Endodermal cell (in vitro differentiated cells): ENCODE measurements at regions not wholly inside any gene's neighbourhood (a gene's known extent, or its start where the extent isn't known, plus 50 kb on each side); places are given as distances from the start of the nearest gene placed in this dataset.
"Not testable (repeated sequence)": the region's sequence is repeated elsewhere in the genome, so short reads cannot be mapped to it uniquely, and the experiment has no call there.

Source experiments
- DNase-seq: peaks from one replicate; pipeline ENCODE4 v3.0.0-alpha.2; 2017
- H3K27ac ChIP-seq: 2 replicates; pipeline ENCODE4 v1.5.1; 2013; ENCODE audit warnings: mild to moderate bottlenecking, low read depth, low read length, moderate library complexity
- H3K27me3 ChIP-seq: 2 replicates; pipeline ENCODE4 v1.6.1; 2013; ENCODE audit warnings: mild to moderate bottlenecking, low read length, moderate library complexity; ENCODE audit not compliant: insufficient read depth, control insufficient read depth, poor library complexity, severe bottlenecking
- H3K36me3 ChIP-seq: 2 replicates; pipeline ENCODE4 v1.7.0; 2013; ENCODE audit warnings: mild to moderate bottlenecking, low read length, moderate library complexity; ENCODE audit not compliant: control insufficient read depth, insufficient read depth
- H3K4me1 ChIP-seq: one replicate; pipeline ENCODE4 v1.7.0; 2013; ENCODE audit warnings: low read length; ENCODE audit not compliant: control insufficient read depth, insufficient read depth
- H3K4me3 ChIP-seq: 2 replicates; pipeline ENCODE4 v1.5.1; 2013; ENCODE audit warnings: mild to moderate bottlenecking, low read length, moderate library complexity
- H3K9ac ChIP-seq: 2 replicates; pipeline ENCODE4 v1.6.1; 2013; ENCODE audit warnings: mild to moderate bottlenecking, low read length, moderate library complexity; ENCODE audit not compliant: poor library complexity, severe bottlenecking; ENCODE audit errors: extremely low read depth
- H3K9me3 ChIP-seq: 2 replicates; pipeline ENCODE4 v1.6.1; 2013; ENCODE audit warnings: mild to moderate bottlenecking, low read length, moderate library complexity; ENCODE audit not compliant: control insufficient read depth
- H3K27ac Mint-ChIP-seq: 2 replicates; pipeline ENCODE4 v1.8.0; 2020; ENCODE audit warnings: mixed read lengths
- H3K27me3 Mint-ChIP-seq: 2 replicates; pipeline ENCODE4 v1.8.0; 2021; ENCODE audit warnings: mild to moderate bottlenecking, mixed read lengths; ENCODE audit not compliant: insufficient read depth
- H3K36me3 Mint-ChIP-seq: 2 replicates; pipeline ENCODE4 v1.8.0; 2020; ENCODE audit warnings: low read depth, mixed read lengths
- H3K4me1 Mint-ChIP-seq: 2 replicates; pipeline ENCODE4 v1.8.0; 2020; ENCODE audit warnings: mixed read lengths
- H3K4me3 Mint-ChIP-seq: 2 replicates; pipeline ENCODE4 v1.8.0; 2020; ENCODE audit warnings: mild to moderate bottlenecking, moderate library complexity, mixed read lengths
- H3K9me3 Mint-ChIP-seq: 2 replicates; pipeline ENCODE4 v1.8.0; 2020; ENCODE audit warnings: mild to moderate bottlenecking, mixed read lengths
- WGBS, 2 experiments: methylation state at CpG; one replicate each; pipeline versions ENCODE4 v1.1.5 to v1.1.7; 2013; ENCODE audit warnings: missing lambda C conversion rate in 2 of 2, mixed read lengths in 1 of 2; ENCODE audit not compliant: insufficient coverage in 1 of 2, insufficient read length in 1 of 2; 5-methylcytosine and 5-hydroxymethylcytosine counted together
- TF ChIP-seq, protein P1 (sequence below): fragments of 200-600 bp; sonication (generic); conservative IDR thresholded peaks from 2 replicates; pipeline ENCODE4 v1.5.0; 2021; ENCODE audit warnings: antibody characterized with exemption, mild to moderate bottlenecking

DNA sequence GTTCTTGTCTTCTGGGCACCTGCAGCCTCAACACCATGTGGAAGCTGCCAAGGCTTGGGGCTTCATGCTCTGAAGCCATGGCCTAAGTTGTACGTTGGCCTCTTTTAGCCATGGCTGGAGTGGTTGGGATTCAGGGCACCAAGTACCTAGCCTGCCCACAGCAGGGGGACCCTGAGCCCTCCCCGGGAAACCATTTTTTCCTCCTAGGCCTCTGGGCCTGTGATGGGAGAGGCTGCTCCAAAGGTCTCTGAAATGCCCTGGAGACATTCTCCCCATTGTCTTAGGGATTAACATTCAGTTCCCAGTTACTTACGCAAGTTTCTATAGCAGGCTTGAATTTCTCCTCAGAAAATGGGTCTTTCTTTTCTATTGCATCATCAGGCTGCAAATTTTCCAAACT lies 269.3 kb downstream of the NAP1L3 start:
- Histone ChIP-seq H3K4me1 (no peaks in the 10 kb centered on the region), H3K4me3 (no peak overlapping the region), H3K27ac (no peak overlapping the region), H3K27me3 (no peaks in the 10 kb centered on the region), H3K9me3 (peaks cover 11% of the 10 kb centered on the region), H3K9ac (no peak overlapping the region), H3K36me3 (no peaks in the 10 kb centered on the region)
- 83 to 97% methylated on average over 1 to 3 of the region's 3 CpGs for WGBS, 2 experiments
- H3K4me3 Mint-ChIP-seq = no peak overlapping the region
- peaks cover 43% of the 10 kb centered on the region for H3K9me3 Mint-ChIP-seq
- DNase-seq = no peak
- TF ChIP-seq, protein P1, sequence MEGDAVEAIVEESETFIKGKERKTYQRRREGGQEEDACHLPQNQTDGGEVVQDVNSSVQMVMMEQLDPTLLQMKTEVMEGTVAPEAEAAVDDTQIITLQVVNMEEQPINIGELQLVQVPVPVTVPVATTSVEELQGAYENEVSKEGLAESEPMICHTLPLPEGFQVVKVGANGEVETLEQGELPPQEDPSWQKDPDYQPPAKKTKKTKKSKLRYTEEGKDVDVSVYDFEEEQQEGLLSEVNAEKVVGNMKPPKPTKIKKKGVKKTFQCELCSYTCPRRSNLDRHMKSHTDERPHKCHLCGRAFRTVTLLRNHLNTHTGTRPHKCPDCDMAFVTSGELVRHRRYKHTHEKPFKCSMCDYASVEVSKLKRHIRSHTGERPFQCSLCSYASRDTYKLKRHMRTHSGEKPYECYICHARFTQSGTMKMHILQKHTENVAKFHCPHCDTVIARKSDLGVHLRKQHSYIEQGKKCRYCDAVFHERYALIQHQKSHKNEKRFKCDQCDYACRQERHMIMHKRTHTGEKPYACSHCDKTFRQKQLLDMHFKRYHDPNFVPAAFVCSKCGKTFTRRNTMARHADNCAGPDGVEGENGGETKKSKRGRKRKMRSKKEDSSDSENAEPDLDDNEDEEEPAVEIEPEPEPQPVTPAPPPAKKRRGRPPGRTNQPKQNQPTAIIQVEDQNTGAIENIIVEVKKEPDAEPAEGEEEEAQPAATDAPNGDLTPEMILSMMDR = no peak
- no peaks in the 10 kb centered on the region for H3K27me3 Mint-ChIP-seq
- no peaks in the 10 kb centered on the region for H3K4me1 Mint-ChIP-seq
- no peak overlapping the region for H3K27ac Mint-ChIP-seq
- H3K36me3 Mint-ChIP-seq = peaks cover 7% of the 10 kb centered on the region

DNA sequence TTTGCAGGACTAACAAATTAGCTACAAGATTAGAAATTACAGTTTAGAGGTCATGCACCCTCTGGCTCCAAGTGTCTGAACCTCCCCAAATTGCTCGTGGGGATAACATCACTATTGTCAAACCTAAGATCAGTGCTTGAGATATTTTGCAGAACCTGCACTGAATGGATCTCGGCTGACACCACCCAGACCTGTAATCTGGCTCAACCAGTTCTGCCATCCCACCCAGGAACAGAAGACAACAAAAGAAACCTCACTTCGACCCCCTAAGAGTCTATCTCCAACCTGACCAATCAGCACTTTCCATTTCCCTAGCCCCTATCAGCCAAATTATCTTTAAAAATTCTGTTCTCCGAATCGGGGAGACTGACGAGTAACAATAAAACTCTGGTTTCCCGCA lies 318.7 kb downstream of the NAP1L3 start:
- Histone ChIP-seq H3K36me3 (no peaks in the 10 kb centered on the region), H3K9me3 (no peaks in the 10 kb centered on the region), H3K27ac (no peak overlapping the region), H3K4me3 (no peak overlapping the region), H3K9ac (no peak overlapping the region), H3K4me1 (no peaks in the 10 kb centered on the region), H3K27me3 (no peaks in the 10 kb centered on the region)
- Mint-ChIP-seq H3K27me3 (no peaks in the 10 kb centered on the region), H3K4me1 (peaks cover 14% of the 10 kb centered on the region), H3K4me3 (no peak overlapping the region), H3K27ac (no peak overlapping the region), H3K9me3 (no peaks in the 10 kb centered on the region), H3K36me3 (no peaks in the 10 kb centered on the region)
- WGBS, 2 experiments = 93 to 100% methylated on average over 1 to 7 of the region's 7 CpGs
- TF ChIP-seq, protein P1 = no peak
- DNase-seq = no peak

DNA sequence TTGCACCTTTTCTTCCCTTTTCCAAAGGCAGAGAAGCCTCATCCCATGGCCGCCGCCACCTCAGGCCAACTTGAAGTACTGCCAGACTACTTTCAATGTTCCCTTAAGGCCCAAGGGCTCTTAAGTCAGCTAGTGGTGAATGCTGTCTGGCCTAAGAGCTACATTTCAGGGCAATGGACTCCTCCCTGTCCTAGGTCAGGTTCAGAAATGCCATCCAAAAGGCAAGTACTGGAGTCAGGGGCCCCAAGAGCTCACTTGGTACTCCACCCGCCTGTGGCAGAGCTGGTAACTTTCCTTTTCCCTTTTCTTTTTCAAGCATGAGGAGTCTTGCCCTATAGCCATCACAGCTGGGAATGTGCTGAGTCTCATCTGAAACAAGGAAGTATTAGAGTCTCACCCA lies 327.1 kb downstream of the NAP1L3 start:
- DNase-seq = no peak
- Histone ChIP-seq H3K9me3 (no peaks in the 10 kb centered on the region), H3K9ac (no peak overlapping the region), H3K27ac (no peak overlapping the region), H3K27me3 (no peaks in the 10 kb centered on the region), H3K4me1 (no peaks in the 10 kb centered on the region), H3K4me3 (no peak overlapping the region), H3K36me3 (no peaks in the 10 kb centered on the region)
- Mint-ChIP-seq H3K27me3 (no peaks in the 10 kb centered on the region), H3K9me3 (no peaks in the 10 kb centered on the region), H3K4me3 (no peak overlapping the region), H3K36me3 (no peaks in the 10 kb centered on the region), H3K27ac (no peak overlapping the region), H3K4me1 (peaks cover 7% of the 10 kb centered on the region)
- WGBS, 2 experiments = 0 to 67% methylated on average over 1 to 3 of the region's 3 CpGs
- TF ChIP-seq, protein P1 = peak; percentile 26

DNA sequence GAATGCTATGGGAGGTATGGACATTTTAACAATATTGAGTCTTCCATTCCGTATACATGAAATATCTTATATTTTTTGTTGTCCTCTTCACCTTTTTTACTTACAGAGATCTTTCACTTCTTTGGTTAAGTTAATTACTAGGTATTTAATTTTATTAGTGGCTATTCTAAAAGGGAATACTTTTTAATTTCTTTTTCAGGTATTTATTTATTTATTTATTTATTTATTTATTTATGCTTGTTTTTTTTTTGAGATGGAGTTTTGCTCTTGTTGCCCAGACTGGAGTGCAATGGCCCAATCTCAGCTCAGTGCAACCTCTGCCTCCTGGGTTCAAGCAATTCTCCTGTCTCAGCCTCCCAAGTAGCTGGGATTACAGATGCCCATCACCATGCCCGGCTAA lies 329.1 kb downstream of the NAP1L3 start:
- H3K4me3 Mint-ChIP-seq, H3K27me3 ChIP-seq, H3K4me3 ChIP-seq, H3K36me3 Mint-ChIP-seq, H3K4me1 ChIP-seq, H3K27ac Mint-ChIP-seq, H3K4me1 Mint-ChIP-seq, H3K27ac ChIP-seq, H3K9me3 ChIP-seq, H3K27me3 Mint-ChIP-seq, H3K36me3 ChIP-seq, DNase-seq, H3K9me3 Mint-ChIP-seq, H3K9ac ChIP-seq: not testable (repeated sequence)
- WGBS, 2 experiments = 100% methylated on average over 1 of the region's 2 CpGs; no CpG with 5 or more reads in 1 of the 2 experiments
